ENCODE measurements at regions not wholly inside any gene's neighbourhood (a gene's known extent, or its start where the extent isn't known, plus 50 kb on each side); places are given as distances from the start of the nearest gene placed in this dataset.

DNA sequence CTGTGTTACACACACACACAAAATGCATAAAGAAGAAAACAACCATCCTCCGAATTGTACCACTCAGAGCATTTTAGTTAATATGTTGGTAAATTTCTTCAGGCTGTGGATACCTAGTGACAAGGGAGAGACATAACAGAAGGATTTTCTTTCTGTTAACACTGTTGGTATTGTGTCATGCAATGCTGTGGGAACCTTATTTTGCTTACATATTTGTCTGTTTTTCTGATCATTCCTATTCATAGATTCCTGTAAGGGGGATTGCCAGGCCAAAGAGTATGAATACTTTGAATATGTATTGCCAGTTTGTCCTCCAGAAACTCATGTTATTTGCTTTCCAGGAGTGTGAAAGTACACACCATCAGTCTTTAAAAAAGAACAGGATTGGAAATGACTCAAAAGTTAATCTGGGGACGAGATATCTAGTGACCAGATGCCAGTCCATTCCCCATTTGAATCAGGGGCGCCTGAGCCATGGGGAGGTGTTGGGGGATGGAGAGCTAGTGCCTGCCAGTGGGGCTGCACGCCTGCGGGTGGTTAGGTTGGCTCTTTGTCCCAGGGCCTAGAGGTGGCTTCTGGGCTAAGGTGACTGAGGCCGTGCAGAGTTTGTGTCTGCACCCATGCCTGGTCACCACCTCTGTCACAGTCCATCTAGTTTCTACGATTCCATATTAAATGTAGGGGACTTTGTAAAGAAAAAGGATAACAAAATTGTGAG, 142.0 kb downstream of the PTPN20 start:
- TF ChIP-seq CTCF (IDR thresholded peaks at IDR 0.05; ENCODE audit: poor library complexity) (no peak), EZH2 (IDR thresholded peaks at IDR 0.05; ENCODE audit: borderline replicate concordance) (no peak), EZH2phosphoT487 (IDR thresholded peaks at IDR 0.05; ENCODE audit: low read depth, severe bottlenecking, unreplicated experiment) (no peak)

All from hepatocyte (in vitro differentiated cells).